ENCODE measurements at regions not wholly inside any gene's neighbourhood (a gene's known extent, or its start where the extent isn't known, plus 50 kb on each side); places are given as distances from the start of the nearest gene placed in this dataset.

DNA sequence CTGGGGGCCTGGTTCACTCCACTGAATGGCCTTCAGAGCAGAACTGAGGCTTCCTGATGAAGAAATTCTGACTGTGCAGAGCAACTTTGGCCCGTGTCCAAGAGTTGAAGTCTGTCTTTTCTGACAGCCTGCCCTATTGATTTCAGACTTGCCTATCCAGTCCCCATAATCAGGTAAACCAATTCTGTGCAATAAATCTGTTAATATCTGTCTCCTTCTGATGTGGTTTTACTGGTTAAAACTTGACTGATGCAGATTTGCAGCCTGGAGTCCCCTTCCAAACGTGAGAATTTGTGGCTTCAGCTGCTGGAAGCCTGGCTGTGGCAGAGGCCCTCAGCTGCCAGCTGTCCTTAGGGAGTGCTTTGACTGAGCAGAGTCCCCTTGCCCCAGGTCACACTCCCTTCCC is 283.9 kb upstream of the ANKRD55 start:
- TF ChIP-seq, protein P1, sequence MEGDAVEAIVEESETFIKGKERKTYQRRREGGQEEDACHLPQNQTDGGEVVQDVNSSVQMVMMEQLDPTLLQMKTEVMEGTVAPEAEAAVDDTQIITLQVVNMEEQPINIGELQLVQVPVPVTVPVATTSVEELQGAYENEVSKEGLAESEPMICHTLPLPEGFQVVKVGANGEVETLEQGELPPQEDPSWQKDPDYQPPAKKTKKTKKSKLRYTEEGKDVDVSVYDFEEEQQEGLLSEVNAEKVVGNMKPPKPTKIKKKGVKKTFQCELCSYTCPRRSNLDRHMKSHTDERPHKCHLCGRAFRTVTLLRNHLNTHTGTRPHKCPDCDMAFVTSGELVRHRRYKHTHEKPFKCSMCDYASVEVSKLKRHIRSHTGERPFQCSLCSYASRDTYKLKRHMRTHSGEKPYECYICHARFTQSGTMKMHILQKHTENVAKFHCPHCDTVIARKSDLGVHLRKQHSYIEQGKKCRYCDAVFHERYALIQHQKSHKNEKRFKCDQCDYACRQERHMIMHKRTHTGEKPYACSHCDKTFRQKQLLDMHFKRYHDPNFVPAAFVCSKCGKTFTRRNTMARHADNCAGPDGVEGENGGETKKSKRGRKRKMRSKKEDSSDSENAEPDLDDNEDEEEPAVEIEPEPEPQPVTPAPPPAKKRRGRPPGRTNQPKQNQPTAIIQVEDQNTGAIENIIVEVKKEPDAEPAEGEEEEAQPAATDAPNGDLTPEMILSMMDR (IDR thresholded peaks at IDR 0.05; ENCODE audit: poor library complexity) = no peak
- TF ChIP-seq EZH2 (IDR thresholded peaks at IDR 0.05; ENCODE audit: borderline replicate concordance) = no peak
